GM12865 (cell line): ENCODE measurements at regions not wholly inside any gene's neighbourhood (a gene's known extent, or its start where the extent isn't known, plus 50 kb on each side); places are given as distances from the start of the nearest gene placed in this dataset.

Source experiments
- DNase-seq: peaks from one replicate; pipeline ENCODE4 v3.0.0; 2010; ENCODE audit warnings: low read depth
- H3K4me3 ChIP-seq: 2 replicates; pipeline ENCODE4 v1.5.1; 2011; ENCODE audit warnings: mild to moderate bottlenecking, low read depth, low read length, control low read depth
- TF ChIP-seq, protein P1 (sequence below): IDR thresholded peaks from 2 replicates; pipeline ENCODE4 v1.5.1; 2011; ENCODE audit warnings: low read length, control low read depth, low read depth, inconsistent platforms; ENCODE audit not compliant: insufficient read depth; ENCODE audit errors: missing control alignments

DNA sequence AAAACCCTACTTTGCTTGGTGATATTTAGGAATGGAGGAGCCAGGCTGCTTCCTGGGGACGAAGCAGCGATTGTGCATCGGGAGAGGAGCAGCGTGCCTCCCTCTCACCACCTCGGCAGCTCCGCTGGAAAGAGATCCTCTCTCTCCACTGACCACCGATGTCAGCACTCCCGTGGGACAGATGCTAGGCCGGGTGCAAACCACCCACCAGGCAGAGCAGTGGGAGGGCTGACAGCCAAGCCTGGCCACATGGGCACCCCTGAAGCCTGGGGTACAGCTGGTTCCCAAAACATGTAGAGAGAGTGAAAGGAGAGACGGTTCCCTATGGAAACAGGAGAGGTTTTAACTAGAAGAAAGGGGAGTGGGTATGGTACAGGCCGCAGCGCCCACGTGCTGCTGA lies 220.0 kb downstream of the ANKRD60 start:
- H3K4me3 ChIP-seq: no peak overlapping the region
- DNase-seq: no peak
- TF ChIP-seq, protein P1, sequence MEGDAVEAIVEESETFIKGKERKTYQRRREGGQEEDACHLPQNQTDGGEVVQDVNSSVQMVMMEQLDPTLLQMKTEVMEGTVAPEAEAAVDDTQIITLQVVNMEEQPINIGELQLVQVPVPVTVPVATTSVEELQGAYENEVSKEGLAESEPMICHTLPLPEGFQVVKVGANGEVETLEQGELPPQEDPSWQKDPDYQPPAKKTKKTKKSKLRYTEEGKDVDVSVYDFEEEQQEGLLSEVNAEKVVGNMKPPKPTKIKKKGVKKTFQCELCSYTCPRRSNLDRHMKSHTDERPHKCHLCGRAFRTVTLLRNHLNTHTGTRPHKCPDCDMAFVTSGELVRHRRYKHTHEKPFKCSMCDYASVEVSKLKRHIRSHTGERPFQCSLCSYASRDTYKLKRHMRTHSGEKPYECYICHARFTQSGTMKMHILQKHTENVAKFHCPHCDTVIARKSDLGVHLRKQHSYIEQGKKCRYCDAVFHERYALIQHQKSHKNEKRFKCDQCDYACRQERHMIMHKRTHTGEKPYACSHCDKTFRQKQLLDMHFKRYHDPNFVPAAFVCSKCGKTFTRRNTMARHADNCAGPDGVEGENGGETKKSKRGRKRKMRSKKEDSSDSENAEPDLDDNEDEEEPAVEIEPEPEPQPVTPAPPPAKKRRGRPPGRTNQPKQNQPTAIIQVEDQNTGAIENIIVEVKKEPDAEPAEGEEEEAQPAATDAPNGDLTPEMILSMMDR: no peak

DNA sequence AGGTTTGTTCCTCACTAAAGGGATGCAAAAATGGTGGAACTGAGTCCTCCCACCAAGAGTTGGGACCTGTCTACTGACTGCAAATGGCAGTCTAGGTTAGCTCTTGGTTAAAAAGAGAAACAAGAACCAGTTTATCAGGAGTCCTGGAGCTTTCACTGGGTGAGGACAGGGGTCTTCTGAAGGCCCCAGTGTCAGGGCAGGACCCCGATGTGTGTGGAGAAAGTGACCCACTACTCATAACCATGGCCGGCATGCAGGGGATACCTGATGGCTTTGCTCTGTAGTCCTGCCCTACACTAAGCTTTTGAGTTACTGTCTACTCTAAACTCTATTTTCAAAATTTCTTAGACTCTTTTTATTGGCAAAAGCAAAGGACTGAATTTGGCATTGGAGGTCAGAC lies 220.5 kb downstream of the ANKRD60 start:
- H3K4me3 ChIP-seq: no peak overlapping the region
- TF ChIP-seq, protein P1: no peak
- DNase-seq: no peak

DNA sequence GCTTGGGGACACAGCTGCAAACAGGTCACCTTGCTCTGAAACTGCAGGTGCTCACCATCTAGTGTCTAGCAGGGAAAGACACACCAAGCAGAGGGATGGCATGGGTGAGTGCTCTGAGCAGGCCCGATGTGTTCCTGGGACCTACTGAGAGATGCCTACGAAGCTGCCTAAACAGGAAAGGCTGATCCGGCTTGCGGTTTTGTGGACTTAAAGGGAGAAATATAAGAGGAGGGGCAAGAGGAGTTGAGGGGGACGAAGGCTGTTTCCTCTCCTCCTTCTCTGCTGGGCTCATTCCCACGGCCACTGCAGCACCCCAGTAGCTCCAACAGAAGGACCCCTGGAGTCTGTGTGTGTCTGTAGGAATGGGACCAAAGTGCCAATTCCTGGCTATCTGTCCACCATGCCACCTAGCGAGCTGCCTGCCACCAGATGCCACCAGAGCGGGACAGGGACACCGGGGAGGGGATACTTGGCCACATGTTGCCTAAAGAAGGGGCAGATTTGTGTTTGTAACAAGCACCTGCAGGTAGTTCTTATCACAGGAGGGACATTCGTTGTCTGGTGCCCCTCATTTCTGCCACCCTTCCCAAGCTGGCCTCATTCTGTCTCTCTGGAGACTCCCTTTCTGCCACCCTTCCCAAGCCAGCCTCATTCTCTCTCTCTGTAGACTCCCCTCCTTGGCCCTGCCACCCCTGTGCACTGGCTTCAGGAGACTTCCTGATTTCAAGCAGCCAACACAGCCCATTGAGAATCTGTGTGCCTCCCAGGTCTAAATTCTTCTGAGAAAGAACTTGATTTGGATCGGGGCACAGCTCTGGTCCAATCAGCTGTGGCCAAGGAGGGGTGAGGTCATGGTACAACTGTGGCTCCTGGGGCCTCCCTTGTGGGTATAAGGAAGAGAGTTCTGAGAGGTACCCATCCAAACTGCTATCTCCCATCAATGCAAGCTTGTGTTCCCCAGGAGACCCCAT lies 221.8 kb downstream of the ANKRD60 start:
- no peak for DNase-seq
- no peak overlapping the region for H3K4me3 ChIP-seq
- TF ChIP-seq, protein P1: no peak

DNA sequence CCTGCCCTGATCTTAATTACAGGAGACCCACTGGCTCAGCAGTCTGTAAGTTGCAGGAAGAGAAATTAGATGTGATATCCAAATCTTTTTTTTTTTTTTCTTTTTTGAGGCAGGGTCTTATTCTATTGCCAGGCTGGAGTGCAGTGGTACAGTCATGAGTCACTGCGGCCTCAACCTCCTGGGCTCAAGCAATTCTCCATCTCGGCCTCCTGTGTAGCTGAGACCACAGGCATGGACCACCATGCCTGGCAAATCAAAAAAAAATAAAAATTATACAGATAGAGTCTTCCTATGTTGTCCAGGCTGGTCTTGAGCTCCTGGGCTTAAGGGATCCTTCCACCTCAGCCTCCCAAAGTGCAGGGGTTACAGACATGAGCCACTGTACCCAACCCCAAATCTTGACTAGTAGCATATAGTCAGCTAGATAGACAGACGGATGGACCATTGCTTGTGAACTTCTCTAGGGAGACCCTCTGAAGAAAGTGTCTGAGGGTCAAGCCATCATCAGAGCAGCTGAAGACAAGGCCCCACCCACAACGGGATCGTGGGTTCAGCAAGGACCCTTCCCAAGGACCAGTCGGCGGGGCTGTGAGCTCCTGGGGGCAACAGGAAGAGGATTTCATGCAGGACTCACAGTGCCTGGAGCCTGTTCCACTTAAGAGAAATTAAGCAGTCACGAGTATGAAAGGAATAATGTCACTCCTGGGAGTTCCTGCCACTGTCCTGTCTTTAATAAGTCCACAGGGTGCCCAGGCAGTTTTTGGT lies 222.7 kb downstream of the ANKRD60 start:
- H3K4me3 ChIP-seq: no peak overlapping the region
- TF ChIP-seq, protein P1: no peak
- no peak for DNase-seq

DNA sequence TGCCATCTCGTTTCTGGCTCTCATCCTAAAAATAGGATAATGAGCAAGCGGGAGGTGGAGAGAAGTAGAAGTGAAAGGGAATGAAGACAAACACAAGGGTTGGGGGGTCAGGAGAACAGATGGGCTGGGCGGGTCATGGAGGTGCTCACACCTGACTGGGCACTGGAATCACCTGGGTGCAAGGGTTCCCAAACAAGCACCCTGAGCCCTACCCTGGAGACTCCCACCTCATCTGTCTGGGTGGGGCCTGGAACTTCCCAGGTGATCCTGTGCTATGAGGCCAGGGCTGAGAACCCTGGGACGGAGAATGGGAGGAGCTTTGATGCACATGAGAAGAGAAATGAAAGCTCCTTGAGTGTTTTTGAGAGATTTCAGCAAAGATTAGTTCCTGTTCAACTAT lies 223.6 kb downstream of the ANKRD60 start:
- TF ChIP-seq, protein P1: no peak
- DNase-seq: no peak
- H3K4me3 ChIP-seq: no peak overlapping the region

DNA sequence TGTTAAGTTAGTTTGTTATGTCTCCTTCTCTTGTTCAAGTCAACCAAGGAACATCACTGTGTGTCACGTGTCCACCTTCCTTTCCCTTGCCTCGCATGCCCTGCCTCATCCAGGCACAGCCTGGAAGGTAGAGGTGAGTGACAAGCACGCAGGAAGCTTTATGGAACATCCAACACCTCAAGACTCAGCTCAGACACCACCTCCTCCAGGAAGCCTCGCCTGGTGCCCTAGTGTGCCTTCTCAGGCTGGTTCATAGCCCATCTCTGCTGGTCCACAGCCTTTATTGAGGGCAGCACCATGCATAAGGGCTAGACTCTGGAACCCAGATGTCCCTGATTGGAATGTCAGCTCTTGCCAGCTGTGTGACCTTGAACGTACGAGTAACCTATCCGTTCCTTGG lies 224.3 kb downstream of the ANKRD60 start:
- H3K4me3 ChIP-seq: no peak overlapping the region
- DNase-seq: no peak
- TF ChIP-seq, protein P1: no peak

DNA sequence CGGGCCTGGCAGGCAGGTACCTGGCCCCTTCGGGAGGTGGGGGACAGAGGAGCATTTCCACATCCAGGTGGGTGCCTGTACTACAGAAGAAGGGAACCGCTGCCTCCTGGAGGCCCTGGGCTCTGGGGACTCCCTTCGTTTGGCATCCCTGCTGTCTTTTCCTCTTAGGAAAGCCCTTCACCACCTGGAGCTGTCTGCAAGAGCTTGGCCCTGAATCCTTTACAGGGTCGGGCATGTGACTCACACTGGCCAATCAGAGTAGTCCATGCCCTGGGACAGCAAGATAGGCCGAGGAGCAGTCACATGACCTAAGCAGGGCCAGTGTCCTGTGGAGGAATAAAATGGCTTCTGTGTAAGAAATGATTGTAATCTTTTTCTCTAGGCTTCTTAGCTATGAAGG lies 224.9 kb downstream of the ANKRD60 start:
- H3K4me3 ChIP-seq: no peak overlapping the region
- peak; percentile 6 for DNase-seq

More for the DNA sequence above, 224.9 kb downstream of the ANKRD60 start:
- TF ChIP-seq, protein P1: no peak
